Spleen (tissue), 7 donors: ENCODE measurements at regions not wholly inside any gene's neighbourhood (a gene's known extent, or its start where the extent isn't known, plus 50 kb on each side); places are given as distances from the start of the nearest gene placed in this dataset.

Experiments
- CTCF ChIP-seq, 11 experiments: fragments of 200-600 bp in 7 of 11; fragments of 450-650 bp in 4 of 11; sonication (generic) in 4 of 11; IDR thresholded peaks in 8 of 11; conservative IDR thresholded peaks in 3 of 11; 1 replicate in 7 of 11; 2 replicates in 4 of 11; pipeline versions ENCODE4 v1.4.0 to v1.8.0; 2016 to 2021; ENCODE audit warnings: antibody characterized with exemption in 11 of 11, inconsistent platforms in 4 of 11, mild to moderate bottlenecking in 1 of 11
- POLR2A ChIP-seq, 3 donors: fragments of 450-650 bp; IDR thresholded peaks; one replicate each; pipeline ENCODE4 v1.5.1; 2017; ENCODE audit warnings: antibody characterized with exemption in 3 of 3, mild to moderate bottlenecking in 1 of 3
- POLR2AphosphoS5 ChIP-seq, 3 donors: sonication (generic); formaldehyde crosslinking; IDR thresholded peaks; one replicate each; pipeline ENCODE4 v1.5.1; 2017; ENCODE audit warnings: antibody characterized with exemption in 3 of 3
- donor health status: DM: no; HTN: no; CAD: no; lungs with moderate emphysema.
- donor health status: DM: no; HTN: no; CAD: no.
- donor health status: DM: no; HTN: no; CAD: no.

DNA sequence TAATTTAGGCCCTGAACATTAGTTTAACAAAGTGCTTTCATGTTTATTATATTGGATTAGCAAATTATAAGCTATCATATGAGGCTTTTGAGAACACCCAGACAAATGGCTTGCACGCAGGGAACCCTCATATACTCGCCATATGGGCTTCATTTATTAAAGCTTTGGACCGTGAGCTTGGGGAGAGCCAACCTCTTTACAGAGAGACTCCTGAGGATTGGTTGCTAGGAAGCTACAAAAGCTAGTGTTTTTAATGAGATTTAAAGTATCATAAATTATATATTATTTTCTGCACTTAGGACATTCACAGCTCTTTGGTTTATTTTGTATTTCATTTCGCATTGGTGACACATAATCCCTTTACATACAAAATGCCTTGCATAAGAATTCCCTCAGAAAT, 193.8 kb upstream of the TOX3 start:
- TF ChIP-seq CTCF (IDR thresholded peaks at IDR 0.05 in 8 of 11, conservative IDR thresholded peaks at IDR 0.05 in 3 of 11) (no peak), POLR2A (IDR thresholded peaks at IDR 0.05) (no peak), POLR2AphosphoS5 (IDR thresholded peaks at IDR 0.05) (no peak)
